Epithelial cell of proximal tubule (primary cell): ENCODE measurements at regions not wholly inside any gene's neighbourhood (a gene's known extent, or its start where the extent isn't known, plus 50 kb on each side); places are given as distances from the start of the nearest gene placed in this dataset.
"Not testable (repeated sequence)": the region's sequence is repeated elsewhere in the genome, so short reads cannot be mapped to it uniquely, and the experiment has no call there.

Experiments
- DNase-seq: peaks from one replicate; pipeline ENCODE4 v3.0.0-alpha.2; 2011; ENCODE audit warnings: low read depth
- H3K4me3 ChIP-seq: 2 replicates; pipeline ENCODE4 v1.5.1; 2011; ENCODE audit warnings: low read depth, mild to moderate bottlenecking, low read length
- TF ChIP-seq, protein P1 (sequence below): conservative IDR thresholded peaks from 2 replicates; pipeline ENCODE4 v1.5.1; 2012; ENCODE audit warnings: low read depth, mild to moderate bottlenecking, low read length

DNA sequence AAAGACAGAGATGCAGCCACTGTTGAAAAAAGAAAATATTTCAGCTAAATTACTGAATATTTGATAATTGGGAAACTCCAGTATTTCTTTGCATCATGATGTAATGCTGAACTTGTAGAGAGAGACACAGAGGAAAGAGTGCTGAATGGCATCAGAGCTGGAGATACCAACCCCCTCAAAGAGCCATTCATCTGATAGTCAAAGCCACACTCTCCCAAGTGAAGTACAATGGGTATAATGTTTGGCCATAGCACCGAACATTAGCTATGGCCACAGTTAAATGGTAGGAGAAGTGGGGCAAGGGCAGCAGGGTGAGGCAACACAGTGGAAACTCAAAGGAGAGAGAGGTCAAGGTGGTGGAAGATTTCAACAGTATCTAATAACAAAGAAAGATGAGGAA lies 107.5 kb upstream of the TNFSF4 start:
- DNase-seq: no peak
- TF ChIP-seq, protein P1, sequence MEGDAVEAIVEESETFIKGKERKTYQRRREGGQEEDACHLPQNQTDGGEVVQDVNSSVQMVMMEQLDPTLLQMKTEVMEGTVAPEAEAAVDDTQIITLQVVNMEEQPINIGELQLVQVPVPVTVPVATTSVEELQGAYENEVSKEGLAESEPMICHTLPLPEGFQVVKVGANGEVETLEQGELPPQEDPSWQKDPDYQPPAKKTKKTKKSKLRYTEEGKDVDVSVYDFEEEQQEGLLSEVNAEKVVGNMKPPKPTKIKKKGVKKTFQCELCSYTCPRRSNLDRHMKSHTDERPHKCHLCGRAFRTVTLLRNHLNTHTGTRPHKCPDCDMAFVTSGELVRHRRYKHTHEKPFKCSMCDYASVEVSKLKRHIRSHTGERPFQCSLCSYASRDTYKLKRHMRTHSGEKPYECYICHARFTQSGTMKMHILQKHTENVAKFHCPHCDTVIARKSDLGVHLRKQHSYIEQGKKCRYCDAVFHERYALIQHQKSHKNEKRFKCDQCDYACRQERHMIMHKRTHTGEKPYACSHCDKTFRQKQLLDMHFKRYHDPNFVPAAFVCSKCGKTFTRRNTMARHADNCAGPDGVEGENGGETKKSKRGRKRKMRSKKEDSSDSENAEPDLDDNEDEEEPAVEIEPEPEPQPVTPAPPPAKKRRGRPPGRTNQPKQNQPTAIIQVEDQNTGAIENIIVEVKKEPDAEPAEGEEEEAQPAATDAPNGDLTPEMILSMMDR: no peak
- no peak overlapping the region for H3K4me3 ChIP-seq

DNA sequence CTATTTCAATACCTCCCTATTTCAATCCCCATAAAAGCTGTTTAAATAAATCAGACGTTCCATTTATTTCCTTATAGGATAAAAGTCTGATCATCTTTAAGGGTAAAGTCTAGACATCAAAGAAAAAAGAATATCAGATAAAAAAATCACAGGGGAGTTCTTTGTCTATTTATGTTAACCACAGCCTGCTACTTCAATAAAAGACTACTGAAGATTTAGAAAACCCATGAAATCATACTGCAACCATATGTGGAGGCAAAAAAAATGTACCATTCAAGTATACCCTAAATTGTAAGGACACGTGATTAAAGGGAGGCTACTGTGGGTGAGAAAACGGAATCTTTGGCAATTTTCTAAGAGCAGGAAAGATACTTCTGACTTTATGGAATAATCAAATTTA lies 108.2 kb upstream of the TNFSF4 start:
- no peak for DNase-seq
- TF ChIP-seq, protein P1: no peak
- no peak overlapping the region for H3K4me3 ChIP-seq

DNA sequence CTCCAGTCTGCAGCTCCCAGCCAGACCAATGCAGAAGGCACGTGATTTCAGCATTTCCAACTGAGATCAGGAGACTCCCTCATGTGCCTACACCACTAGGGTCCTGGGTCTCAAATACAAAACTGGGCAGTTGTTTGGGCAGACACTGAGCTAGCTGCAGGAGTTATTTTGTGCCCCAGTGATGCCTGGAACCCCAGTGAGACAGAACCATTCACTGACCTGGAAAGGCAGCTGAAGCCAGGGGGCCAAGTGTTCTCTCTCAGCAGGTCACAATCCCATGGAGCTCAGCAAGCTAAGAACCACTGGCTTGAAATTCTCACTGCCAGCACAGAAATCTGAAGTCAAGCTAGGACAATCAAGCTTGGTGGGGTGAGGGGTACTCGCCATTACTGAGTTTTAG lies 111.7 kb upstream of the TNFSF4 start:
- TF ChIP-seq, protein P1: no peak
- DNase-seq: no peak
- no peak overlapping the region for H3K4me3 ChIP-seq

DNA sequence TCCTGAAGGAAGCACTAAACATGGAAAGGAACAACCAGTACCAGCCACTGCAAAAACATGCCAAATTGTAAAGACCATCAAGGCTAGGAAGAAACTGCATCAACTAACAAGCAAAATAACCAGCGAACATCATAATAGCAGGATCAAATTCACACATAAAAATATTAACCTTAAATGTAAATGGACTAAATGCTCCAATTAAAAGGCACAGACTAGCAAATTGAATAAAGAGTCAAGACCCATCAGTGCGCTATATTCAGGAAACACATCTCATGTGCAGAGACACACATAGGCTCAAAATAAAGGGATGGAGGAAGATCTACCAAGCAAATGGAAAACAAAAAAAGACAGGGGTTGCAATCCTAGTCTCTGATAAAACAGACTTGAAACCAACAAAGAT lies 117.2 kb upstream of the TNFSF4 start:
- H3K4me3 ChIP-seq, DNase-seq: not testable (repeated sequence)

DNA sequence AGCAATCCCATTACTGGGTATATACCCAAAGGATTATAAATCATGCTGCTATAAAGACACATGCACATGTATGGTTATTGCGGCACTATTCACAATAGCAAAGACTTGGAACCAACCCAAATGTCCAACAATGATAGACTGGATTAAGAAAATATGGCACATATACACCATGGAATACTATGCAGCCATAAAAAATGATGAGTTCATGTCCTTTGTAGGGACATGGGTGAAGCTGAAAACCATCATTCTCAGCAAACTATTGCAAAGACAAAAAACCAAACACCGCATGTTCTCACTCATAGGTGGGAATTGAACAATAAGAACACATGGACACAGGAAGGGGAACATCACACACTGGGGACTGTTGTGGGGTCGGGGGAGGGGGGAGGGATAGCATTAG lies 120.9 kb upstream of the TNFSF4 start:
- not testable (repeated sequence) for H3K4me3 ChIP-seq

DNA sequence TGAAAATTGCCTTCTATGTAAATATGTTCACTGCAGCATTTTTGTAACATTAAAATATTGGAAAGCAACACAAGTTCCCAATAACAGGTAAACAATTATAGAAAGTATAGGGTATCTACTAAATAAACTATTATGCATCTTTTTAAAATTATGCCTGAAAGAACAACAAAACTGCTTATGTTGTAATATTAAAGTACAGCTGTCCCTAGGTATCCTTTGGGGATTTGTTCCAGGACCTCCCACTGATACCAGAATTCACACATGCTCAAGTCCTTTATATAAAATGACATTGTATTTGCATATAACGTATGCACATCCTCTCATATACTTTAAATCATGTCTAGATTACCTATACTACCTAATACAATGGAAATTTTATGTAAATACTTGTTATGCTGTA lies 121.8 kb upstream of the TNFSF4 start:
- TF ChIP-seq, protein P1: no peak
- no peak for DNase-seq
- H3K4me3 ChIP-seq: no peak overlapping the region

More for the DNA sequence above, 120.9 kb upstream of the TNFSF4 start:
- not testable (repeated sequence) for DNase-seq

DNA sequence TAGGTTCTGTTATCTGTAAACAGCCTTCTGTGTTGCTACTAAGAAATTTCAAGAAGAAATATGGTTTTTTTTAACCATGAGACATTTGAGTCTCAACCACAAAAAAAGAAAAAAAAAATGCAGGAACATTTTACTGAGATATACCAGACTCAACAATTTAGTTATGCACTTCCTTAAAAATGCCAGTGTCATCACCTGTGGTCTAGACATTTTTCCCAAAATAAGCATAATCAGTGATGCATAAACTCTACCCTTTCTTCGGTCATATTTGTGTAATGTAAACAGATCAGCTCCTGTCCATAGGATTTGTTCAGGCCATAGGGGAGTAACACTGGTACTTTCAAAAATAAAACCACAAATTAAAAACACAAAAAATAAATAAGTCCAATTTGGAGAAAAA lies 122.6 kb upstream of the TNFSF4 start:
- DNase-seq: no peak
- TF ChIP-seq, protein P1: no peak
- H3K4me3 ChIP-seq: no peak overlapping the region

DNA sequence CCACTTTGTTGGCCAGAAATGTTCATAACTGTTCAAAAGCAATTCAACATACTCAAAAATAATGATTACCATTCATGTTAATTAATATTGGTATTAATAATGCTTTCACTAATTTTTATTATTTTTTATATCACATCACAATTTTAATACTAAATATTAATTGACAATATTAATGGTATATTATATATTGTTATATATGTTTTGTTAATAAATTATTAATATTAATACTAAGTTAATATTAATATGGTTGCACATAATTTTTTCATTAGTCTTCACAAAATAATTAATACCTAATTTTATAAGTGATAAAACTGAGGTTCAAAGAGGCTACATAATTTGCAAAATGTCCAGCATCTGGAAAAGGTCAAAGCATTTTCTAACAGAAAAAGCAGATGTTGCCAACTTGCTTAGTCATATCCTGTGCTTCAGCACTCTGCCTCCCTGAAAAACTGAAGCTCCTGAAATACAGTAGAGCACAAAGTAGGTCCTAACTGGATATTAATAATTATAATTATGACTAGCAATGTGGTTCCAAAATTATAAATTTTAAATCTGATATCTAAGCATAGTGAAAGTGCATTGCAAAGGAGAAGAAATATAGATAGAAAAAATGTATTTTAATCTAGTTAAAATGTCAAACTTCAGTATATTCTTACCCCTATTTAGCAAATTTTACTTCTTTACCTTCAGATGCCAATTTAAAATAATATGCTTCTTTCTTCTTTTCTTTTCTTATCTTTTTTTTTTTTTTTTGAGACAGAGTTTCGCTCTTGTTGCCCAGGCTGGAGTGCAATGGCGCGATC lies 123.2 kb upstream of the TNFSF4 start:
- DNase-seq: no peak
- H3K4me3 ChIP-seq: no peak overlapping the region
- TF ChIP-seq, protein P1: no peak

DNA sequence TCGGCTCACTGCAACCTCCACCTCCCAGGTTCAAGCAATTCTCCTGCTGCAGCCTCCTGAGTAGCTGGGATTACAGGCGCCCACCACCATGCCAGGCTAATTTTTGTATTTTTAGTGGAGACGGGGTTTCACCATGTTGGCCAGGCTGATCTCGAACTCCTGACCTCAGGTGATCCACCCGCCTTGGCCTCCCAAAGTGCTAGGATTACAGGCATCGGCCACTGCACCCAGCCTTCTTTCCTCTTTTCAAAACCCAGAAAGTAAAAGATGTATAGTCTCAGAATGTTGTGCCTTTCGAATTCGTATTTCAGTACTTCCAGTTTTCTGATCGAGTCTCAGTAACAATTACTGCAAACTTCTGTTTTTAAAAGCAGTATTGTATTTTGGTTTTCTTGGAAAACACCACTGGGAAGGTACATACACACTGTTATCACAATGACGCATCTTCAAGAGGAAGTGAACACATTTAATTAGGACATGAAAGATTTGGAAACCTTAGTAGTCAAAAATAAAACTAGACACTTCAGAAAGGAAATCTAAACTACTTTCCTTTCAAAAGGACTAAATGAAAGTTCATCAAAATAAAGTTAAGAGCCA lies 123.9 kb upstream of the TNFSF4 start:
- H3K4me3 ChIP-seq, DNase-seq: not testable (repeated sequence)
